Endothelial cell of umbilical vein (primary cell): ENCODE measurements at regions not wholly inside any gene's neighbourhood (a gene's known extent, or its start where the extent isn't known, plus 50 kb on each side); places are given as distances from the start of the nearest gene placed in this dataset.
"Not testable (repeated sequence)": the region's sequence is repeated elsewhere in the genome, so short reads cannot be mapped to it uniquely, and the experiment has no call there.

ENCODE experiments used
- BruUV-seq: library from RNA; stranded (reverse); fragments of 400-500 nt; replicated peaks from 2 replicates; lab custom pipeline; 2021; lab: Mats Ljungman, UMichigan
- CTCF ChIA-PET: fragments of 300-600, 350-600 bp; sonication (Branson Sonifier 250); formaldehyde crosslinking; loops from one replicate; lab custom pipeline; 2021; ENCODE audit warnings: antibody characterized with exemption, inconsistent platforms; lab: Charles Lee
- POLR2A ChIA-PET: fragments of 300-600, 350-600 bp; sonication (Branson Sonifier 250); formaldehyde crosslinking; loops from one replicate; lab custom pipeline; 2021; ENCODE audit warnings: antibody characterized with exemption, inconsistent platforms; lab: Charles Lee
- DNase-seq: peaks from one replicate; pipeline ENCODE4 v3.0.0-alpha.2; 2011; ENCODE audit warnings: low read depth, low spot score
- FAIRE-seq: peaks from 2 replicates; lab custom pipeline; 2011; peaks lifted over from hg19 to GRCh38; lab: Jason Lieb, UNC
- H2AFZ ChIP-seq: 2 replicates; pipeline ENCODE4 v1.6.0; 2012; ENCODE audit warnings: low read depth, low read length, control low read depth, inconsistent platforms
- H3K27ac ChIP-seq: 2 replicates; pipeline ENCODE4 v1.5.1; 2011; ENCODE audit warnings: low read depth, mild to moderate bottlenecking, control low read depth, low read length, moderate library complexity; ENCODE audit not compliant: insufficient read depth
- H3K27me3 ChIP-seq, 2 experiments: 2 replicates each; pipeline versions ENCODE4 v1.6.0 to v1.6.1; 2011; ENCODE audit warnings: low read length in 2 of 2, mixed read lengths in 1 of 2; ENCODE audit not compliant: control insufficient read depth in 2 of 2, insufficient read depth in 2 of 2
- H3K36me3 ChIP-seq, 2 experiments: 2 replicates in 1 of 2; 3 replicates in 1 of 2; pipeline ENCODE4 v1.5.1; 2011; ENCODE audit warnings: low read length in 2 of 2, mild to moderate bottlenecking in 1 of 2, moderate library complexity in 1 of 2; ENCODE audit not compliant: control insufficient read depth in 2 of 2, insufficient read depth in 2 of 2; ENCODE audit errors: extremely low read depth in 1 of 2
- H3K4me1 ChIP-seq: 3 replicates; pipeline ENCODE4 v1.5.1; 2011; ENCODE audit warnings: mild to moderate bottlenecking, low read length; ENCODE audit not compliant: control insufficient read depth, insufficient read depth; ENCODE audit errors: extremely low read depth
- H3K4me2 ChIP-seq: 2 replicates; pipeline ENCODE4 v1.6.1; 2011; ENCODE audit warnings: low read length, control low read depth, mixed read lengths; ENCODE audit not compliant: insufficient read depth
- H3K4me3 ChIP-seq, 3 experiments: fragments of 200-600 bp in 1 of 3; sonication (generic), shearing (Covaris generic) in 1 of 3; replicated peaks in 1 of 3; 2 replicates each; pipeline ENCODE4 v1.5.1; 2011 to 2016; ENCODE audit warnings: control low read depth in 3 of 3, low read length in 3 of 3, mild to moderate bottlenecking in 2 of 3, inconsistent platforms in 1 of 3, low read depth in 1 of 3, moderate library complexity in 1 of 3; ENCODE audit not compliant: insufficient read depth in 1 of 3
- H3K79me2 ChIP-seq: 2 replicates; pipeline ENCODE4 v1.6.0; 2012; ENCODE audit warnings: low read length, inconsistent platforms; ENCODE audit not compliant: control insufficient read depth, insufficient read depth
- H3K9ac ChIP-seq: replicated peaks from 2 replicates; pipeline ENCODE3; 2011; ENCODE audit warnings: low read length, control low read depth; ENCODE audit not compliant: insufficient read depth; ENCODE audit errors: extremely low read depth
- H3K9me1 ChIP-seq: replicated peaks from 3 replicates; pipeline ENCODE4 v1.6.0; 2011; ENCODE audit warnings: mild to moderate bottlenecking, low read length; ENCODE audit not compliant: control insufficient read depth, insufficient read depth; ENCODE audit errors: extremely low read depth
- H3K9me3 ChIP-seq: replicated peaks from 2 replicates; pipeline ENCODE4 v1.5.1; 2012; ENCODE audit warnings: low read length, inconsistent platforms; ENCODE audit not compliant: control insufficient read depth, insufficient read depth
- H4K20me1 ChIP-seq: replicated peaks from 2 replicates; pipeline ENCODE3; 2011; ENCODE audit warnings: mild to moderate bottlenecking, low read length; ENCODE audit not compliant: control insufficient read depth, insufficient read depth; ENCODE audit errors: extremely low read depth
- CTCF ChIP-seq, 2 donors: IDR thresholded peaks; 1 replicate in 1 of 2; 2 replicates in 1 of 2; pipeline ENCODE4 v1.5.1; 2011; ENCODE audit warnings: low read length in 2 of 2, mild to moderate bottlenecking in 2 of 2, moderate library complexity in 2 of 2, control low read depth in 1 of 2, inconsistent platforms in 1 of 2, low read depth in 1 of 2; ENCODE audit not compliant: insufficient read depth in 1 of 2; ENCODE audit errors: extremely low read depth in 1 of 2
- EZH2 ChIP-seq: IDR thresholded peaks from 2 replicates; pipeline ENCODE4 v1.6.1; 2012; ENCODE audit warnings: borderline replicate concordance, low read depth, mild to moderate bottlenecking, moderate library complexity, low read length, inconsistent platforms; ENCODE audit not compliant: severe bottlenecking
- FOS ChIP-seq: IDR thresholded peaks from 2 replicates; pipeline ENCODE4 v1.6.1; 2011; ENCODE audit warnings: mild to moderate bottlenecking, low read length, moderate library complexity, borderline replicate concordance; ENCODE audit not compliant: insufficient read depth
- MAX ChIP-seq: IDR thresholded peaks from 2 replicates; pipeline ENCODE4 v1.6.1; 2011; ENCODE audit not compliant: insufficient read depth, insufficient read length
- MYC ChIP-seq: IDR thresholded peaks from one replicate; pipeline ENCODE4 v1.6.1; 2011; ENCODE audit warnings: mild to moderate bottlenecking, low read depth, low read length
- POLR2A ChIP-seq: IDR thresholded peaks from 2 replicates; pipeline ENCODE4 v1.6.1; 2012; ENCODE audit warnings: low read depth, mild to moderate bottlenecking, control low read depth, low read length
- POLR2AphosphoS5 ChIP-seq: IDR thresholded peaks from 2 replicates; pipeline ENCODE4 v1.6.1; 2012; ENCODE audit warnings: low read depth, mild to moderate bottlenecking, control low read depth, low read length, moderate library complexity; ENCODE audit not compliant: insufficient read depth
- dilution Hi-C: fragments of 300-500 bp; cut with MboI; formaldehyde crosslinking; loops from one replicate; pipeline ENCODE4 v1.15.0; 2019; ENCODE audit warnings: low sequenced_read_pairs; ENCODE audit not compliant: extremely low pct_ligation_motif_present
- intact Hi-C: fragments of 100-400 bp; cut with micrococcal nuclease; formaldehyde crosslinking; loops from one replicate; pipeline ENCODE4 v1.10.0; 2022

- POLR2A ChIA-PET = no interaction called here
- dilution Hi-C loops = no loop called here
- CTCF ChIA-PET = interaction anchor here (1.4 kb wide), 1 partner anchor 15 kb away, joined by 3 read pairs; no protein-coding TSS in a partner anchor
Measured at GRCh38 chr13:50426927-50427326, 411.7 kb downstream of the KCNRG start.

DNA sequence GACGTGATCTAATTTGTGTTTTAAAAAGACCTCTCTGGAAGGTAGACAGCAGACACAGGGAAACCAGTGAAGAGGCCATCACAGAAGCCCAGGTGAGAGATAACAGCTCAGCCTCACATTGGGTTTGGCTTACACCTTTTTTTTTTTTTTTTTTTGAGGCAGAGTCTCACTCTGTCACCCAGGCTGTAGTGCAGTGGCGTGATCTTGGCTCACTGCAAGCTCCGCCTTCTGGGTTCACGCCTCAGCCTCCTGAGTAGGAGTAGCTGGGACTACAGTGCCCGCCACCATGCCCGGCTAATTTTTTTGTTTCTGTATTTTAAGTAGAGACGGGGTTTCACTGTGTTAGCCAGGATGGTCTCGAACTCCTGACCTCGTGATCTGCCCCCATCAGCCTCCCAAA lies 412.3 kb downstream of the KCNRG start:
- H3K4me2 ChIP-seq, H3K9me3 ChIP-seq, H3K36me3 ChIP-seq, dilution Hi-C loops, intact Hi-C loops, H3K27me3 ChIP-seq, DNase-seq, FAIRE-seq, BruUV-seq, H3K4me3 ChIP-seq, H3K4me1 ChIP-seq, POLR2A ChIA-PET, CTCF ChIA-PET, H3K9ac ChIP-seq, H2AFZ ChIP-seq, H3K27ac ChIP-seq, H3K79me2 ChIP-seq, H4K20me1 ChIP-seq, H3K9me1 ChIP-seq: not testable (repeated sequence)

More at GRCh38 chr13:50426927-50427326, 411.7 kb downstream of the KCNRG start:
- Histone ChIP-seq H3K4me3 (no peak overlapping the region), H3K4me2 (no peak overlapping the region), H3K27me3 (no peaks in the 10 kb centered on the region), H3K27ac (no peak overlapping the region), H3K9me3 (no peaks in the 10 kb centered on the region), H3K4me1 (peaks cover 7% of the 10 kb centered on the region), H3K36me3 (no peaks in the 10 kb centered on the region), H3K9me1 (no peaks in the 10 kb centered on the region), H4K20me1 (no peaks in the 10 kb centered on the region), H3K9ac (no peak overlapping the region), H2AFZ (no peak overlapping the region), H3K79me2 (no peaks in the 10 kb centered on the region)
- TF ChIP-seq EZH2 (no peak), POLR2A (no peak), FOS (no peak), MYC (no peak), POLR2AphosphoS5 (no peak), CTCF (IDR thresholded peaks at IDR 0.05; ENCODE audit: extremely low read depth in 1 of 2, insufficient read depth in 1 of 2, low read depth in 1 of 2, low read length in 2 of 2) (no peak), MAX (no peak)
- intact Hi-C loops = no loop called here
- DNase-seq (no peak), FAIRE-seq (no peak)
- BruUV-seq = no TSS peak
